A549 (cell line): ENCODE measurements at regions not wholly inside any gene's neighbourhood (a gene's known extent, or its start where the extent isn't known, plus 50 kb on each side); places are given as distances from the start of the nearest gene placed in this dataset.

Experiments used
- ATAC-seq, 2 experiments: fragments of 200-7000 bp in 1 of 2; fragments of >200 bp in 1 of 2; cut with Nextera tagmentation in 1 of 2; cut with Tn5 transposase in 1 of 2; 3 replicates each; pipeline versions ENCODE4 v1.8.0 to v1.9.1; 2018 to 2020; ENCODE audit warnings: mild to moderate bottlenecking in 1 of 2, moderate library complexity in 1 of 2
- CTCF ChIA-PET: fragments of 300-600 bp; sonication (Branson Sonifier 250); formaldehyde crosslinking; extraction: SDS; loops from one replicate; lab custom pipeline; 2021; ENCODE audit warnings: antibody characterized with exemption, inconsistent platforms; lab: Yijun Ruan, JAX
- POLR2A ChIA-PET: fragments of 350-600 bp; formaldehyde crosslinking; extraction: SDS; loops from one replicate; lab custom pipeline; 2021; ENCODE audit warnings: antibody characterized with exemption, inconsistent platforms; lab: Yijun Ruan, JAX
- DNase-seq, 2 experiments: peaks; one replicate each; pipeline versions ENCODE4 v3.0.0 to v3.0.0-alpha.2; 2011 to 2016; ENCODE audit warnings: low read depth in 1 of 2, low spot score in 1 of 2
- FAIRE-seq: peaks from 2 replicates; lab custom pipeline; 2011; peaks lifted over from hg19 to GRCh38; lab: Jason Lieb, UNC
- H3K27ac ChIP-seq, 2 experiments: fragments of >200 bp; sonication (Bioruptor Twin); formaldehyde crosslinking; 3 replicates each; pipeline ENCODE4 v1.5.1; 2016 to 2017
- H3K4me1 ChIP-seq: fragments of >200 bp; sonication (Bioruptor Twin); formaldehyde crosslinking; 3 replicates; pipeline ENCODE4 v1.6.1; 2016
- H3K4me2 ChIP-seq: fragments of >200 bp; sonication (Bioruptor Twin); formaldehyde crosslinking; 3 replicates; pipeline ENCODE4 v1.6.1; 2016
- H3K4me3 ChIP-seq: fragments of >200 bp; sonication (Bioruptor Twin); formaldehyde crosslinking; 3 replicates; pipeline ENCODE4 v1.5.1; 2016
- H3K9me3 ChIP-seq: fragments of >200 bp; sonication (Bioruptor Twin); formaldehyde crosslinking; 3 replicates; pipeline ENCODE4 v1.6.1; 2016
- BCL3 ChIP-seq: fragments of >200 bp; sonication (Bioruptor Twin); formaldehyde crosslinking; IDR thresholded peaks from 3 replicates; pipeline ENCODE4 v1.6.1; 2016
- CEBPB ChIP-seq, 2 experiments: fragments of >200 bp in 1 of 2; sonication (Bioruptor Twin) in 1 of 2; formaldehyde crosslinking in 1 of 2; IDR thresholded peaks; 2 replicates each; pipeline ENCODE4 v1.6.1; 2012 to 2016
- CHD2 ChIP-seq: fragments of 150-350 bp; IDR thresholded peaks from 2 replicates; pipeline ENCODE4 v1.6.1; 2014; ENCODE audit warnings: low read length; ENCODE audit not compliant: partially characterized antibody
- E2F6 ChIP-seq: IDR thresholded peaks from 2 replicates; pipeline ENCODE4 v1.6.1; 2012; ENCODE audit warnings: low read depth, borderline replicate concordance
- FOXS1 ChIP-seq: fragments of 250-450 bp; sonication (Bioruptor Pico); IDR thresholded peaks from 2 replicates; pipeline ENCODE4 v1.5.0; 2020; ENCODE audit warnings: mild to moderate bottlenecking, moderate library complexity
- HDAC2 ChIP-seq: fragments of 200-600 bp; sonication (generic); IDR thresholded peaks from 2 replicates; pipeline ENCODE4 v1.6.1; 2016
- HEYL ChIP-seq: fragments of 250-450 bp; sonication (Bioruptor Pico); IDR thresholded peaks from 2 replicates; pipeline ENCODE4 v1.8.0; 2021; ENCODE audit warnings: mild to moderate bottlenecking, moderate library complexity
- HOXB13 ChIP-seq: fragments of 250-450 bp; sonication (Bioruptor Pico); IDR thresholded peaks from 2 replicates; pipeline ENCODE4 v1.5.0; 2020; ENCODE audit warnings: low read depth, mild to moderate bottlenecking, moderate library complexity
- HOXB5 ChIP-seq: fragments of 250-450 bp; sonication (Bioruptor Pico); IDR thresholded peaks from 2 replicates; pipeline ENCODE4 v1.5.0; 2020; ENCODE audit warnings: mild to moderate bottlenecking, moderate library complexity
- JUN ChIP-seq, 2 experiments: fragments of >200 bp; sonication (Bioruptor Twin); formaldehyde crosslinking; IDR thresholded peaks; 2 replicates in 1 of 2; 3 replicates in 1 of 2; pipeline ENCODE4 v1.6.1; 2016 to 2017
- KDM1A ChIP-seq: fragments of 200-600 bp; sonication (generic); IDR thresholded peaks from 2 replicates; pipeline ENCODE4 v1.6.1; 2016; ENCODE audit warnings: low read depth, mild to moderate bottlenecking
- MAZ ChIP-seq: fragments of 150-350 bp; IDR thresholded peaks from 2 replicates; pipeline ENCODE4 v1.6.1; 2014; ENCODE audit warnings: antibody characterized with exemption, low read depth, low read length, borderline replicate concordance
- NPAS2 ChIP-seq: fragments of 250-450 bp; sonication (Bioruptor Pico); IDR thresholded peaks from 2 replicates; pipeline ENCODE4 v1.8.0; 2022; ENCODE audit warnings: mild to moderate bottlenecking, moderate library complexity, borderline replicate concordance
- RARB ChIP-seq: fragments of 250-450 bp; sonication (Bioruptor Pico); IDR thresholded peaks from 2 replicates; pipeline ENCODE4 v1.8.0; 2021; ENCODE audit warnings: mild to moderate bottlenecking, moderate library complexity
- RCOR1 ChIP-seq: fragments of 150-350 bp; IDR thresholded peaks from 2 replicates; pipeline ENCODE4 v1.6.1; 2014; ENCODE audit warnings: antibody characterized with exemption, low read length, low read depth
- RFX5 ChIP-seq: fragments of 450-650 bp; IDR thresholded peaks from 2 replicates; pipeline ENCODE4 v1.7.1; 2014; ENCODE audit warnings: antibody characterized with exemption, mild to moderate bottlenecking, moderate library complexity
- TP53 ChIP-seq: fragments of 250-450 bp; sonication (Bioruptor Pico); IDR thresholded peaks from 2 replicates; pipeline ENCODE4 v1.5.0; 2021; ENCODE audit warnings: mild to moderate bottlenecking, moderate library complexity
- ZNF302 ChIP-seq: fragments of 250-450 bp; sonication (Bioruptor Pico); IDR thresholded peaks from 2 replicates; pipeline ENCODE4 v1.9.0; 2021; ENCODE audit warnings: inconsistent platforms, mild to moderate bottlenecking, moderate library complexity
- ZSCAN20 ChIP-seq: fragments of 250-450 bp; sonication (Bioruptor Pico); IDR thresholded peaks from 2 replicates; pipeline ENCODE4 v1.8.0; 2022; ENCODE audit warnings: mild to moderate bottlenecking, moderate library complexity
- WGBS: methylation state at CpG from one replicate; pipeline ENCODE4 v1.1.6; 2017; ENCODE audit errors: missing lambda C conversion rate; 5-methylcytosine and 5-hydroxymethylcytosine counted together

- DNase-seq (no peak), ATAC-seq (no peak; a peak in 1 of 6 replicates), FAIRE-seq (no peak)
- Histone ChIP-seq H3K27ac (no peak overlapping the region), H3K4me2 (no peak overlapping the region), H3K4me1 (no peaks in the 10 kb centered on the region), H3K4me3 (no peak overlapping the region), H3K9me3 (peaks cover 23% of the 10 kb centered on the region)
- ChIA-PET POLR2A (no interaction called here), CTCF (interaction anchor here (1.2 to 2.2 kb wide), 2 partner anchors 17 to 32 kb away, joined by 6 to 8 read pairs; no protein-coding TSS in a partner anchor)
- WGBS, result 42% methylated on average over 7 of the region's 7 CpGs
- no peak for TF ChIP-seq RCOR1
Observed at GRCh38 chr15:77853008-77853328, 220.3 kb upstream of the LINGO1 start.

- peaks cover 23% of the 10 kb centered on the region for H3K9me3 ChIP-seq
- POLR2A ChIA-PET, result no interaction called here
- no peak overlapping the region for H3K27ac ChIP-seq
- TF ChIP-seq JUN (IDR thresholded peaks at IDR 0.05) (no peak), HDAC2 (no peak), KDM1A (no peak), RFX5 (no peak), HOXB5 (no peak), ZSCAN20 (CRISPR knock-in tag) (no peak), RCOR1 (no peak), FOXS1 (no peak), TP53 (no peak), MAZ (no peak), E2F6 (no peak), HEYL (CRISPR knock-in tag) (no peak), BCL3 (no peak), HOXB13 (CRISPR knock-in tag) (no peak), CEBPB (IDR thresholded peaks at IDR 0.05) (no peak), ZNF302 (CRISPR knock-in tag) (no peak), CHD2 (no peak), NPAS2 (CRISPR knock-in tag) (no peak)
- TF ChIP-seq, all 56 proteins: peak for 0
- CTCF ChIA-PET, result interaction anchor here (1.0 to 2.2 kb wide), 4 partner anchors 18 to 309 kb away, joined by 3 to 8 read pairs (median 6); no protein-coding TSS in a partner anchor
- Histone ChIP-seq H3K4me2 (no peak overlapping the region), H3K4me1 (no peaks in the 10 kb centered on the region), H3K4me3 (no peak overlapping the region)
- no peak for DNase-seq
- FAIRE-seq, result no peak
- WGBS, result 59% methylated on average over 23 of the region's 23 CpGs
- peak in 1 of 2 experiments; percentile 23; a peak in 1 of 6 replicates for ATAC-seq
Observed at GRCh38 chr15:77852241-77853007, 219.7 kb upstream of the LINGO1 start.

GRCh38 chr15:77851691-77852090 lies 219.0 kb upstream of the LINGO1 start:
- ATAC-seq, result peak; percentile 6 to 44; a peak in 3 of 6 replicates
- H3K27ac ChIP-seq, result no peak overlapping the region
- H3K4me1 ChIP-seq, result no peaks in the 10 kb centered on the region
- H3K4me3 ChIP-seq, result no peak overlapping the region
- POLR2A ChIA-PET, result no interaction called here
- CTCF ChIA-PET, result interaction anchor here (0.8 to 2.2 kb wide), 5 partner anchors 19 to 309 kb away, joined by 3 to 8 read pairs (median 6); no protein-coding TSS in a partner anchor
- H3K4me2 ChIP-seq, result no peak overlapping the region
- no peak for DNase-seq
- H3K9me3 ChIP-seq, result peaks cover 23% of the 10 kb centered on the region
- no peak for TF ChIP-seq HOXB13 (CRISPR knock-in tag)
- TF ChIP-seq TP53, result no peak
- no peak for TF ChIP-seq RARB (CRISPR knock-in tag)
- 28% methylated on average over 6 of the region's 6 CpGs for WGBS
- no peak for FAIRE-seq
